Right atrium auricular region (tissue), 2 donors: ENCODE measurements at regions not wholly inside any gene's neighbourhood (a gene's known extent, or its start where the extent isn't known, plus 50 kb on each side); places are given as distances from the start of the nearest gene placed in this dataset.

Experiments used
- DNase-seq: peaks from one replicate; pipeline ENCODE4 v3.0.0-alpha.2; 2019; ENCODE audit warnings: low spot score
- H3K27ac ChIP-seq, 2 donors: fragments of 200-600 bp; sonication (generic); 1 replicate in 1 of 2; 2 replicates in 1 of 2; pipeline ENCODE4 v1.5.1; 2016 to 2019
- H3K27me3 ChIP-seq, 2 donors: fragments of 200-600 bp; sonication (generic); one replicate each; pipeline versions ENCODE4 v1.5.1 to v1.6.0; 2017 to 2019
- H3K36me3 ChIP-seq: fragments of 200-600 bp; sonication (generic); one replicate; pipeline ENCODE4 v1.5.1; 2016
- H3K4me1 ChIP-seq, 2 donors: fragments of 200-600 bp; sonication (generic); one replicate each; pipeline versions ENCODE4 v1.5.1 to v1.6.0; 2017 to 2019
- H3K4me3 ChIP-seq, 2 donors: fragments of 200-600 bp; sonication (generic); 1 replicate in 1 of 2; 2 replicates in 1 of 2; pipeline ENCODE4 v1.5.1; 2017 to 2019; ENCODE audit warnings: mild to moderate bottlenecking in 1 of 2, moderate library complexity in 1 of 2
- H3K9me3 ChIP-seq, 2 donors: fragments of 200-600 bp; sonication (generic); one replicate each; pipeline ENCODE4 v1.5.1; 2019
- TF ChIP-seq, protein P1 (sequence below), 2 donors: fragments of 200-600 bp; sonication (generic); IDR thresholded peaks; one replicate each; pipeline ENCODE4 v1.5.1; 2019; ENCODE audit warnings: antibody characterized with exemption in 2 of 2

DNA sequence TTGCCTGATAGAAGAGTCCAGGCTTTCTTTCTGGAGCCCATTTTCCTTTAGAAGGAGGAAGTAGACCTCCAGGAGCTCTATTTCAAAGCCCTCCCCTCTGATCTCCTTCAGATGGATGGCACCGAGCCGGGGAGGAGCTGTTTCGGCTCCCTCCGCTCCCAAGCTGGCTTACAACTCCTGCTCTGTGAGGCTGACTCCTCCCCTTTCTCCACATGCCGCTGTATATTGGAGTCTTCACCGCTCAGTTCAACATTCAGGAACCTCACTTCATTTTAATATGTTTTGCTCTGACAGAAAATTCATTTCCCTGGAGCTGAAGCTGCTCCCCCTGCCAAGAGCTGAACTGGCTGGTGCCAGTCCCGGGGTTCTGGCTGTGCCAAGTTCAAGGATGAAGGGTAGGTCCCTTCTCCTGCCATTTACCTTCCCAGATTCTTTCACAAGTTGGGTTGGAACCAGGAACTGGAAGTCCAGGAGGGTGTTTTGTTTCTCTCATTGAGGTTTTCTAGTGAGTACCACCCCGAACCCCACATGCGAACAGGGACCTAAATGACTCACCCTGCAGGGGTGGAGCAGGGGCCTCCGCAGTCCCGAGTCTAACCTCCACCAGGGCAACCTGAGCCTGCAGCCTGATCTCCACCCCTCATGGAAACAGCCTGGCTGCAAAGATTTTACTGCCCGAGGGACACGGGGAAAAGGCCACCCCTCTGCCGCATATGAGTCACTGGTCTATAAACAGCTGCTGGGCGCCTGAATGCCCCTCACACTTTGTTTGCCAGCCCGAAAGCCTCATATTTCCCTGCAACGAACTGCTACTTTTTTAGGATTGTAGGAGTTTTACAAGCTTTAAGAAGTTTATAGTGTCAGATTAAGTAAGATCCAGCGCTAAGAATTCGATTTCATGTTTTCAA is 68.6 kb upstream of the FOXA2 start:
- H3K36me3 ChIP-seq: no peaks in the 10 kb centered on the region
- TF ChIP-seq, protein P1, sequence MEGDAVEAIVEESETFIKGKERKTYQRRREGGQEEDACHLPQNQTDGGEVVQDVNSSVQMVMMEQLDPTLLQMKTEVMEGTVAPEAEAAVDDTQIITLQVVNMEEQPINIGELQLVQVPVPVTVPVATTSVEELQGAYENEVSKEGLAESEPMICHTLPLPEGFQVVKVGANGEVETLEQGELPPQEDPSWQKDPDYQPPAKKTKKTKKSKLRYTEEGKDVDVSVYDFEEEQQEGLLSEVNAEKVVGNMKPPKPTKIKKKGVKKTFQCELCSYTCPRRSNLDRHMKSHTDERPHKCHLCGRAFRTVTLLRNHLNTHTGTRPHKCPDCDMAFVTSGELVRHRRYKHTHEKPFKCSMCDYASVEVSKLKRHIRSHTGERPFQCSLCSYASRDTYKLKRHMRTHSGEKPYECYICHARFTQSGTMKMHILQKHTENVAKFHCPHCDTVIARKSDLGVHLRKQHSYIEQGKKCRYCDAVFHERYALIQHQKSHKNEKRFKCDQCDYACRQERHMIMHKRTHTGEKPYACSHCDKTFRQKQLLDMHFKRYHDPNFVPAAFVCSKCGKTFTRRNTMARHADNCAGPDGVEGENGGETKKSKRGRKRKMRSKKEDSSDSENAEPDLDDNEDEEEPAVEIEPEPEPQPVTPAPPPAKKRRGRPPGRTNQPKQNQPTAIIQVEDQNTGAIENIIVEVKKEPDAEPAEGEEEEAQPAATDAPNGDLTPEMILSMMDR (IDR thresholded peaks at IDR 0.05): no peak
- DNase-seq: no peak
- no peak overlapping the region for H3K27ac ChIP-seq
- no peak overlapping the region for H3K4me3 ChIP-seq
- no peaks in the 10 kb centered on the region for H3K9me3 ChIP-seq
- H3K4me1 ChIP-seq: no peaks in the 10 kb centered on the region
- H3K27me3 ChIP-seq: no peaks in the 10 kb centered on the region

DNA sequence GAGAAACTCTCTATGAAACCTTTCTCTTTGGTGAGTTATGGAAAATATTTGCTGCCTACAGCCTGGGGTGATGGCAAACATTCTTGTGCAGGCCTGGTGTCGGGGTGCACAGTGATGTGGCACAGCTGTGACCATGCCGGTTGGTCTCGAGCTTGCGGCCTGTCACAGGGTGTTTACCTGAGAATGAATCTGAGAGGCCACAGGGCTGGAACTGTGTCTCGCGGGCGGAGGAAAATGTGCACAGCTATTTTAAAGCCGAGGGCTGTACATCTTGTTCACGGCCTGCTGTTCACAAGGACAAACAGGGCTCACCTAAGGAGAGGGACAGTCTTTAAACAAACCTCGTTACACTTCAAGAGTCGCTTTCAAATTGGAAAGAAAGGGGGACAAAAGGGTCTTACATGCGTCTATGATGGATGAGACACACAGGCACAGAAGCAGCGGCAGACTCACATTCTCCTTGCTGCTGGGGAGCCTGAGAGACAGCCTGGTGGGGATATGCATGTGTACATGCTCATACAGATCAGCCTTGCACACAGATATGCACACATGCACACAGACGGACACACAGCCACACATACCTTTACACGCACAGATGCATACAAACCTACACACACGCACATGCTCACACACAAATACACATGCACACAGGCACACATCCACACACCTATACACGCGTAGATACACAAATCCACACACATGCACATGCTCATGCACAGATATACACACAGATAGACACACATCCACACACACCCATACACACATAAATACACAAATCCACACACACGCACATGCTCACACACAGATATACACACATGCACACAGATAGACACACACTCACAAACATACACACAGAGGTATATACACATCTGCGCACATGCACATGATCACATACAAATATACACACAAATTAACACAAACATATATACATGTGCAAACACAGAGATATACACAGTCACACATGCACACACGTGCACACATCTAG is 69.6 kb upstream of the FOXA2 start:
- TF ChIP-seq, protein P1 (IDR thresholded peaks at IDR 0.05): no peak
- no peak overlapping the region for H3K27ac ChIP-seq
- H3K36me3 ChIP-seq: no peaks in the 10 kb centered on the region
- no peaks in the 10 kb centered on the region for H3K4me1 ChIP-seq
- no peaks in the 10 kb centered on the region for H3K27me3 ChIP-seq
- no peak overlapping the region for H3K4me3 ChIP-seq
- H3K9me3 ChIP-seq: no peaks in the 10 kb centered on the region
- no peak for DNase-seq

- peaks cover 0 to 10% of the 10 kb centered on the region in 2 donors for H3K9me3 ChIP-seq
- no peak overlapping the region for H3K4me3 ChIP-seq
- H3K27ac ChIP-seq: no peak overlapping the region
- DNase-seq: no peak
- TF ChIP-seq, protein P1 (IDR thresholded peaks at IDR 0.05): no peak
- no peaks in the 10 kb centered on the region for H3K36me3 ChIP-seq
- H3K27me3 ChIP-seq: no peaks in the 10 kb centered on the region
- H3K4me1 ChIP-seq: no peaks in the 10 kb centered on the region
Observed at GRCh38 chr20:22663528-22664025, 79.2 kb upstream of the FOXA2 start.

GRCh38 chr20:22667198-22667597 is 82.8 kb upstream of the FOXA2 start:
- H3K27me3 ChIP-seq: no peaks in the 10 kb centered on the region
- H3K27ac ChIP-seq: no peak overlapping the region
- DNase-seq: no peak
- TF ChIP-seq, protein P1 (IDR thresholded peaks at IDR 0.05): no peak
- no peaks in the 10 kb centered on the region for H3K36me3 ChIP-seq
- H3K4me3 ChIP-seq: no peak overlapping the region
- H3K9me3 ChIP-seq: peaks cover 0 to 33% of the 10 kb centered on the region in 2 donors
- H3K4me1 ChIP-seq: no peaks in the 10 kb centered on the region

DNA sequence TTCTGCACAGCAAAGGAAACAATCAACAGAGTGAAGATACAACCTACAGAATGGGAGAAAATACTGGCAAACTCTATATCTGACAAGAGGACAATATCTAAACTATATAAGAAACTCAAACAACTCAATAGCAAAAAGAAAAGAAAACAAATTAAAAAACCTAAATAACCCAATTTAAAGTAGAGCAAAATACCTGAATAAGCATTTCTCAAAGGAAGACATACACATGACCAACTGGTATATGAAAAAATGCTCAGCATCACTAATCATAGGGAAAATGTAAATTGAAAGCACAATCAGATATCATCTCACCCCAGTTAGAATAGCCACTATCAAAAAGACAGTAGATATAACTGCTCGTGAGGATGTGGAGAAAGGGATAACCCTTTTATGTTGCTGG is 87.8 kb upstream of the FOXA2 start:
- no peaks in the 10 kb centered on the region for H3K36me3 ChIP-seq
- no peaks in the 10 kb centered on the region for H3K27me3 ChIP-seq
- TF ChIP-seq, protein P1 (IDR thresholded peaks at IDR 0.05): no peak
- H3K4me1 ChIP-seq: no peaks in the 10 kb centered on the region
- H3K9me3 ChIP-seq: peaks cover 0 to 29% of the 10 kb centered on the region in 2 donors
- DNase-seq: no peak
- H3K27ac ChIP-seq: no peak overlapping the region
- H3K4me3 ChIP-seq: no peak overlapping the region
